Hepatocyte (in vitro differentiated cells): ENCODE measurements at regions not wholly inside any gene's neighbourhood (a gene's known extent, or its start where the extent isn't known, plus 50 kb on each side); places are given as distances from the start of the nearest gene placed in this dataset.

ENCODE experiments used
- CTCF ChIP-seq: fragments of 200-600 bp; sonication (generic); IDR thresholded peaks from 2 replicates; pipeline ENCODE4 v1.5.1; 2016; ENCODE audit warnings: antibody characterized with exemption, mild to moderate bottlenecking; ENCODE audit not compliant: poor library complexity
- EZH2 ChIP-seq: fragments of 200-600 bp; sonication (generic); IDR thresholded peaks from 2 replicates; pipeline ENCODE4 v1.6.1; 2016; ENCODE audit warnings: antibody characterized with exemption, mild to moderate bottlenecking, borderline replicate concordance

DNA sequence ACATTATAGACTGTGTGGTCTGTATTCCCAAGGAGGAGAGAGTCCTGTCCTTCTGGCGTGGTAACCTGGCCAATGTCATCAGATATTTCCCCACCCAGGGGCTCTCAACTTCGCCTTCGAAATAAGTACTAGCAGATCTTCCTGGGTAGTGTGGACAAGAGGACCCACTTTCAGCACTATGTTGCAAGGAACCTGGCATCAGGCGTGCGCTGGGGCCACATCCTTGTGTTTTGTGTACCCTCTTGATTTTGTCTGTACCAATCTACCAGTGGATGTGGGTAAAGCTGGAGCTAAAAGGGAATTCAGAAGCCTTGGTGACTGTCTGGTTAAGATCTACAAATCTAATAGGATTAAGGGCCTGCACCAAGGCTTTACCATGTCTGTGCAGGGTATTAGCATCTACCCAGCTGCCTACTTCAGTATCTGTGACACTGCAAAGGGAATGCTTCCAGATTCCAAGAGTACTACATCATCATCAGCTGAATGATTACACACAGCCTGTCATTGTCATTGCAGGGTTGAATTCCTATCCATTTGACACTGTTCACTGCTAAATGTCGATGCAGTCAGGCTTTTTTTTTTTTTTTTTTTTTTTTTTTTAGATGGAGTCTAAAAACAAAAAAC lies 148.0 kb downstream of the PRR20E start:
- TF ChIP-seq CTCF (no peak), EZH2 (no peak)
